H9 (cell line): ENCODE measurements at regions not wholly inside any gene's neighbourhood (a gene's known extent, or its start where the extent isn't known, plus 50 kb on each side); places are given as distances from the start of the nearest gene placed in this dataset.

Experiments
- DNase-seq: peaks from one replicate; pipeline ENCODE4 v3.0.0-alpha.2; 2017
- H2AFZ ChIP-seq: one replicate; pipeline ENCODE4 v1.6.1; 2013; ENCODE audit warnings: mild to moderate bottlenecking, low read length, control low read depth, moderate library complexity
- H2AK5ac ChIP-seq: 2 replicates; pipeline ENCODE4 v1.6.1; 2013; ENCODE audit warnings: low read length, control low read depth, mixed read lengths; ENCODE audit not compliant: insufficient read length
- H2BK120ac ChIP-seq: one replicate; pipeline ENCODE4 v1.6.1; 2013; ENCODE audit warnings: low read depth, mild to moderate bottlenecking, low read length, control low read depth, inconsistent platforms; ENCODE audit not compliant: poor library complexity, severe bottlenecking
- H2BK12ac ChIP-seq: 2 replicates; pipeline ENCODE4 v1.6.1; 2013; ENCODE audit warnings: low read length, control low read depth, mixed read lengths, low read depth; ENCODE audit not compliant: insufficient read length
- H2BK15ac ChIP-seq: 2 replicates; pipeline ENCODE4 v1.6.1; 2013; ENCODE audit warnings: low read depth, low read length, control low read depth
- H2BK20ac ChIP-seq: one replicate; pipeline ENCODE4 v1.6.1; 2013; ENCODE audit warnings: low read depth, mild to moderate bottlenecking, low read length, control low read depth, inconsistent platforms; ENCODE audit not compliant: poor library complexity, severe bottlenecking
- H2BK5ac ChIP-seq: 2 replicates; pipeline ENCODE4 v1.6.1; 2013; ENCODE audit warnings: low read length, control low read depth, mixed read lengths; ENCODE audit not compliant: insufficient read length
- H3K14ac ChIP-seq: 2 replicates; pipeline ENCODE4 v1.6.1; 2013; ENCODE audit warnings: low read length, control low read depth; ENCODE audit not compliant: insufficient read depth
- H3K18ac ChIP-seq: 2 replicates; pipeline ENCODE4 v1.6.1; 2013; ENCODE audit warnings: low read depth, mild to moderate bottlenecking, mixed read lengths, low read length, control low read depth; ENCODE audit not compliant: insufficient read length
- H3K23ac ChIP-seq: 2 replicates; pipeline ENCODE4 v1.6.1; 2013; ENCODE audit warnings: low read length, control low read depth, mixed read lengths, low read depth; ENCODE audit not compliant: insufficient read length
- H3K23me2 ChIP-seq: 2 replicates; pipeline ENCODE4 v1.6.1; 2013; ENCODE audit warnings: low read depth, mild to moderate bottlenecking, mixed read lengths, low read length, control low read depth; ENCODE audit not compliant: insufficient read length, poor library complexity, severe bottlenecking
- H3K27ac ChIP-seq: 2 replicates; pipeline ENCODE4 v1.5.1; 2013; ENCODE audit warnings: low read length, control low read depth, mixed read lengths, low read depth; ENCODE audit not compliant: insufficient read length
- H3K27me3 ChIP-seq: 2 replicates; pipeline ENCODE4 v1.6.1; 2013; ENCODE audit warnings: low read length, control low read depth, inconsistent platforms; ENCODE audit not compliant: insufficient read depth
- H3K4ac ChIP-seq: 2 replicates; pipeline ENCODE4 v1.6.1; 2013; ENCODE audit warnings: low read depth, mild to moderate bottlenecking, control low read depth, inconsistent platforms, low read length, moderate library complexity
- H3K4me1 ChIP-seq: 2 replicates; pipeline ENCODE4 v1.6.1; 2013; ENCODE audit warnings: low read length, control low read depth, inconsistent platforms; ENCODE audit not compliant: insufficient read depth
- H3K4me2 ChIP-seq: 2 replicates; pipeline ENCODE4 v1.6.1; 2013; ENCODE audit warnings: low read length, control low read depth, mixed read lengths; ENCODE audit not compliant: insufficient read length, insufficient read depth
- H3K56ac ChIP-seq: 2 replicates; pipeline ENCODE4 v1.6.1; 2013; ENCODE audit warnings: low read depth, mild to moderate bottlenecking, mixed read lengths, low read length, control low read depth; ENCODE audit not compliant: insufficient read length
- H3K79me1 ChIP-seq: 2 replicates; pipeline ENCODE4 v1.6.1; 2013; ENCODE audit warnings: low read depth, mild to moderate bottlenecking, moderate library complexity, low read length, control low read depth, inconsistent platforms; ENCODE audit not compliant: insufficient read depth, poor library complexity, severe bottlenecking
- H3K79me2 ChIP-seq: 2 replicates; pipeline ENCODE4 v1.6.1; 2013; ENCODE audit warnings: low read length, control low read depth, inconsistent platforms; ENCODE audit not compliant: insufficient read depth
- H3K9ac ChIP-seq: 2 replicates; pipeline ENCODE4 v1.6.1; 2013; ENCODE audit warnings: low read length, control low read depth, mixed read lengths; ENCODE audit not compliant: insufficient read length; ENCODE audit errors: extremely low read depth
- H3K9me3 ChIP-seq: one replicate; pipeline ENCODE4 v1.6.1; 2013; ENCODE audit warnings: low read depth, low read length, inconsistent platforms; ENCODE audit not compliant: control insufficient read depth
- H3T11ph ChIP-seq: one replicate; pipeline ENCODE4 v1.6.1; 2013; ENCODE audit warnings: mild to moderate bottlenecking, low read length, control low read depth, inconsistent platforms
- H4K20me1 ChIP-seq: one replicate; pipeline ENCODE4 v1.6.1; 2013; ENCODE audit not compliant: control insufficient read depth, insufficient read length, insufficient read depth
- H4K5ac ChIP-seq: 2 replicates; pipeline ENCODE4 v1.6.1; 2013; ENCODE audit warnings: low read depth, mild to moderate bottlenecking, mixed read lengths, low read length, control low read depth; ENCODE audit not compliant: insufficient read length
- H4K8ac ChIP-seq: replicated peaks from 2 replicates; pipeline ENCODE4 v1.6.1; 2013; ENCODE audit warnings: low read length, control low read depth, mixed read lengths, low read depth; ENCODE audit not compliant: insufficient read length
- H4K91ac ChIP-seq: 2 replicates; pipeline ENCODE4 v1.6.1; 2013; ENCODE audit warnings: low read depth, mild to moderate bottlenecking, moderate library complexity, mixed read lengths, low read length, control low read depth; ENCODE audit not compliant: insufficient read length
- H3K27ac Mint-ChIP-seq, 3 experiments: 2 replicates in 2 of 3; 3 replicates in 1 of 3; pipeline ENCODE4 v1.8.0; 2020 to 2021; ENCODE audit warnings: mixed read lengths in 3 of 3, mild to moderate bottlenecking in 1 of 3, moderate library complexity in 1 of 3
- H3K27me3 Mint-ChIP-seq: 2 replicates; pipeline ENCODE4 v1.8.0; 2021; ENCODE audit warnings: low read depth, mild to moderate bottlenecking, moderate library complexity, mixed read lengths
- H3K36me3 Mint-ChIP-seq, 3 experiments: 2 replicates in 2 of 3; 3 replicates in 1 of 3; pipeline ENCODE4 v1.8.0; 2020 to 2021; ENCODE audit warnings: low read depth in 3 of 3, mixed read lengths in 3 of 3; ENCODE audit not compliant: insufficient read depth in 1 of 3
- H3K4me1 Mint-ChIP-seq, 2 experiments: 2 replicates each; pipeline ENCODE4 v1.8.0; 2020; ENCODE audit warnings: mixed read lengths in 2 of 2
- H3K4me3 Mint-ChIP-seq, 2 experiments: 2 replicates in 1 of 2; 3 replicates in 1 of 2; pipeline ENCODE4 v1.8.0; 2020 to 2021; ENCODE audit warnings: mild to moderate bottlenecking in 2 of 2, mixed read lengths in 2 of 2, moderate library complexity in 1 of 2
- H3K9me3 Mint-ChIP-seq, 2 experiments: 2 replicates in 1 of 2; 3 replicates in 1 of 2; pipeline ENCODE4 v1.8.0; 2020; ENCODE audit warnings: mild to moderate bottlenecking in 2 of 2, mixed read lengths in 2 of 2, moderate library complexity in 1 of 2
- CTCF ChIP-seq: fragments of 200-600 bp; sonication (generic); conservative IDR thresholded peaks from 3 replicates; pipeline ENCODE4 v1.8.0; 2021; ENCODE audit warnings: antibody characterized with exemption, mild to moderate bottlenecking
- WGBS: extraction: QIAGEN DNeasy Blood & Tissue Kit; methylation state at CpG from one replicate; pipeline ENCODE4 v1.1.7; 2013; ENCODE audit warnings: missing lambda C conversion rate, low lambda C conversion rate, mixed read lengths; ENCODE audit not compliant: insufficient read length; ENCODE audit errors: extremely low coverage; 5-methylcytosine and 5-hydroxymethylcytosine counted together

- H4K8ac ChIP-seq: no peak overlapping the region
- no peak overlapping the region for H3K27ac Mint-ChIP-seq
- no peak overlapping the region for H2AK5ac ChIP-seq
- no peak for DNase-seq
- no peak overlapping the region for H4K5ac ChIP-seq
- no peak overlapping the region for H3K4me3 Mint-ChIP-seq
- H2BK5ac ChIP-seq: no peak overlapping the region
- no peaks in the 10 kb centered on the region for H3K27me3 ChIP-seq
- H3K9me3 ChIP-seq: no peaks in the 10 kb centered on the region
- no peak for TF ChIP-seq CTCF
- H3K79me2 ChIP-seq: no peaks in the 10 kb centered on the region
- no peaks in the 10 kb centered on the region for H3K27me3 Mint-ChIP-seq
- H3T11ph ChIP-seq: no peak overlapping the region
- H2AFZ ChIP-seq: no peak overlapping the region
- no peak overlapping the region for H4K91ac ChIP-seq
- no peak overlapping the region for H3K23ac ChIP-seq
- H3K14ac ChIP-seq: no peak overlapping the region
- H3K18ac ChIP-seq: no peak overlapping the region
- H3K4ac ChIP-seq: no peak overlapping the region
- peaks cover 3 to 7% of the 10 kb centered on the region in 2 experiments for H3K4me1 Mint-ChIP-seq
- H2BK12ac ChIP-seq: no peak overlapping the region
- H3K4me1 ChIP-seq: no peaks in the 10 kb centered on the region
- H2BK20ac ChIP-seq: no peak overlapping the region
- H4K20me1 ChIP-seq: no peaks in the 10 kb centered on the region
- no CpG with 5 or more reads among the region's 5 CpGs for WGBS
- no peaks in the 10 kb centered on the region for H3K79me1 ChIP-seq
- H3K9me3 Mint-ChIP-seq: peaks cover 0 to 1% of the 10 kb centered on the region in 2 experiments; a peak in 3 of 5 replicates
- no peak overlapping the region for H3K56ac ChIP-seq
- H2BK120ac ChIP-seq: no peak overlapping the region
- H3K36me3 Mint-ChIP-seq: no peaks in the 10 kb centered on the region; a peak in 1 of 7 replicates
- no peaks in the 10 kb centered on the region for H3K23me2 ChIP-seq
- H3K9ac ChIP-seq: no peak overlapping the region
- H3K27ac ChIP-seq: no peak overlapping the region
- H2BK15ac ChIP-seq: no peak overlapping the region
- H3K4me2 ChIP-seq: no peak overlapping the region
These were observed 189.3 kb upstream of the SP4 start for GRCh38 chr7:21238400-21239116.
